IMR-90 (cell line): ENCODE measurements at regions not wholly inside any gene's neighbourhood (a gene's known extent, or its start where the extent isn't known, plus 50 kb on each side); places are given as distances from the start of the nearest gene placed in this dataset.

Experiments used
- ATAC-seq: fragments of 200-7000 bp; cut with Tn5 transposase; 2 replicates; pipeline ENCODE4 v1.9.1; 2020; ENCODE audit warnings: low read depth, mild to moderate bottlenecking, moderate library complexity
- BruUV-seq: library from RNA; stranded (reverse); fragments of 400-500 nt; replicated peaks from 2 replicates; lab custom pipeline; 2021; lab: Mats Ljungman, UMichigan
- CTCF ChIA-PET: fragments of 300-600 bp; formaldehyde crosslinking; extraction: SDS; loops from one replicate; lab custom pipeline; 2021; ENCODE audit warnings: antibody characterized with exemption; lab: Yijun Ruan, JAX
- POLR2A ChIA-PET: fragments of 300-600 bp; sonication (Branson Sonifier 250); formaldehyde crosslinking; loops from one replicate; lab custom pipeline; 2022; ENCODE audit warnings: antibody characterized with exemption; ENCODE audit not compliant: unreplicated experiment; lab: Charles Lee
- DNase-seq: peaks from one replicate; pipeline ENCODE4 v3.0.0; 2013
- H2AFZ ChIP-seq: replicated peaks from 2 replicates; pipeline ENCODE3; 2013; ENCODE audit warnings: low read length, mild to moderate bottlenecking; ENCODE audit not compliant: poor library complexity
- H2AK5ac ChIP-seq: 2 replicates; pipeline ENCODE4 v1.6.1; 2013; ENCODE audit warnings: low read depth, low read length, inconsistent platforms
- H2AK9ac ChIP-seq: replicated peaks from 2 replicates; pipeline ENCODE3; 2013; ENCODE audit warnings: mild to moderate bottlenecking, low read depth, low read length, moderate library complexity; ENCODE audit not compliant: poor library complexity
- H2BK120ac ChIP-seq: 2 replicates; pipeline ENCODE4 v1.6.1; 2013; ENCODE audit warnings: low read depth, low read length, inconsistent platforms
- H2BK15ac ChIP-seq: 3 replicates; pipeline ENCODE4 v1.6.1; 2013; ENCODE audit warnings: low read depth, low read length, inconsistent platforms
- H2BK20ac ChIP-seq: 2 replicates; pipeline ENCODE4 v1.6.1; 2013; ENCODE audit warnings: low read depth, mild to moderate bottlenecking, inconsistent platforms, low read length, moderate library complexity
- H2BK5ac ChIP-seq: 2 replicates; pipeline ENCODE4 v1.6.1; 2013; ENCODE audit warnings: mild to moderate bottlenecking, low read depth, low read length, inconsistent platforms; ENCODE audit not compliant: poor library complexity, severe bottlenecking
- H3K14ac ChIP-seq: replicated peaks from 2 replicates; pipeline ENCODE4 v1.6.1; 2013; ENCODE audit warnings: low read depth, low read length, inconsistent platforms
- H3K18ac ChIP-seq: 2 replicates; pipeline ENCODE4 v1.6.1; 2013; ENCODE audit warnings: low read depth, low read length, control low read depth
- H3K23ac ChIP-seq: 2 replicates; pipeline ENCODE4 v1.6.1; 2013; ENCODE audit warnings: low read depth, low read length, inconsistent platforms
- H3K27ac ChIP-seq: 2 replicates; pipeline ENCODE4 v1.5.1; 2013; ENCODE audit warnings: mild to moderate bottlenecking, control low read depth, low read length; ENCODE audit not compliant: insufficient read depth
- H3K27me3 ChIP-seq: 2 replicates; pipeline ENCODE4 v1.6.1; 2013; ENCODE audit warnings: low read length; ENCODE audit not compliant: control insufficient read depth, insufficient read depth
- H3K36me3 ChIP-seq: 2 replicates; pipeline ENCODE4 v1.6.1; 2013; ENCODE audit warnings: low read length, mixed read lengths; ENCODE audit not compliant: control insufficient read depth, insufficient read depth
- H3K4ac ChIP-seq: 2 replicates; pipeline ENCODE4 v1.6.1; 2013; ENCODE audit warnings: low read depth, low read length, inconsistent platforms
- H3K4me1 ChIP-seq: 2 replicates; pipeline ENCODE4 v1.6.1; 2013; ENCODE audit warnings: low read length, mixed read lengths; ENCODE audit not compliant: control insufficient read depth, insufficient read depth
- H3K4me2 ChIP-seq: 2 replicates; pipeline ENCODE4 v1.6.1; 2013; ENCODE audit warnings: low read depth, mild to moderate bottlenecking, control low read depth, low read length, moderate library complexity
- H3K4me3 ChIP-seq: 2 replicates; pipeline ENCODE4 v1.5.1; 2013; ENCODE audit warnings: low read depth, mild to moderate bottlenecking, control low read depth, low read length, moderate library complexity; ENCODE audit not compliant: insufficient read depth
- H3K56ac ChIP-seq: 2 replicates; pipeline ENCODE4 v1.6.1; 2013; ENCODE audit warnings: low read length, inconsistent platforms; ENCODE audit not compliant: insufficient read depth; ENCODE audit errors: extremely low read depth
- H3K79me1 ChIP-seq, 2 experiments: 2 replicates each; pipeline ENCODE4 v1.6.1; 2013; ENCODE audit warnings: low read length in 2 of 2, inconsistent platforms in 1 of 2, low read depth in 1 of 2
- H3K9ac ChIP-seq: 2 replicates; pipeline ENCODE4 v1.6.1; 2013; ENCODE audit warnings: low read depth, low read length, control low read depth
- H3K9me1 ChIP-seq: 2 replicates; pipeline ENCODE4 v1.6.1; 2013; ENCODE audit warnings: low read length, inconsistent platforms; ENCODE audit not compliant: insufficient read depth
- H3K9me3 ChIP-seq: 2 replicates; pipeline ENCODE4 v1.6.1; 2013; ENCODE audit warnings: low read length; ENCODE audit not compliant: control insufficient read depth, insufficient read depth
- H4K20me1 ChIP-seq: 2 replicates; pipeline ENCODE4 v1.6.1; 2013; ENCODE audit warnings: low read length, inconsistent platforms; ENCODE audit not compliant: insufficient read depth
- H4K5ac ChIP-seq: 2 replicates; pipeline ENCODE4 v1.6.1; 2013; ENCODE audit warnings: mild to moderate bottlenecking, low read depth, low read length, control low read depth
- H4K8ac ChIP-seq, 2 experiments: 2 replicates each; pipeline ENCODE4 v1.6.1; 2013; ENCODE audit warnings: low read depth in 2 of 2, low read length in 2 of 2, control low read depth in 1 of 2, inconsistent platforms in 1 of 2
- H4K91ac ChIP-seq: 2 replicates; pipeline ENCODE4 v1.6.1; 2013; ENCODE audit warnings: low read depth, low read length, inconsistent platforms; ENCODE audit not compliant: insufficient read depth
- BHLHE40 ChIP-seq: fragments of 150-350 bp; IDR thresholded peaks from 2 replicates; pipeline ENCODE4 v1.6.1; 2016; ENCODE audit warnings: mild to moderate bottlenecking, low read depth, low read length
- CEBPB ChIP-seq: IDR thresholded peaks from 2 replicates; pipeline ENCODE4 v1.6.1; 2012; ENCODE audit warnings: low read depth, low read length, improper control_type of control experiment
- CHD1 ChIP-seq: IDR thresholded peaks from 2 replicates; pipeline ENCODE4 v1.6.1; 2012; ENCODE audit warnings: low read depth, low read length, improper control_type of control experiment
- CTCF ChIP-seq: conservative IDR thresholded peaks from 2 replicates; pipeline ENCODE4 v1.5.1; 2012; ENCODE audit warnings: mild to moderate bottlenecking, low read depth, low read length, improper control_type of control experiment
- FOS ChIP-seq: fragments of 150-350 bp; IDR thresholded peaks from 2 replicates; pipeline ENCODE4 v1.6.1; 2016; ENCODE audit warnings: low read depth, low read length
- MAFK ChIP-seq: IDR thresholded peaks from 2 replicates; pipeline ENCODE4 v1.6.1; 2012; ENCODE audit warnings: low read depth, low read length, improper control_type of control experiment
- MXI1 ChIP-seq: IDR thresholded peaks from 2 replicates; pipeline ENCODE4 v1.6.1; 2012; ENCODE audit warnings: low read depth, mild to moderate bottlenecking, low read length, moderate library complexity, borderline replicate concordance
- NFE2L2 ChIP-seq: fragments of 150-350 bp; IDR thresholded peaks from 2 replicates; pipeline ENCODE4 v1.6.1; 2016; ENCODE audit warnings: low read depth, mild to moderate bottlenecking, low read length
- POLR2A ChIP-seq: IDR thresholded peaks from 2 replicates; pipeline ENCODE4 v1.6.1; 2012; ENCODE audit warnings: mild to moderate bottlenecking, low read depth, low read length
- RAD21 ChIP-seq: IDR thresholded peaks from 2 replicates; pipeline ENCODE4 v1.6.1; 2012; ENCODE audit warnings: low read length, improper control_type of control experiment
- RCOR1 ChIP-seq: IDR thresholded peaks from 2 replicates; pipeline ENCODE4 v1.6.1; 2012; ENCODE audit warnings: mild to moderate bottlenecking, low read length, improper control_type of control experiment; ENCODE audit not compliant: insufficient replicate concordance
- RFX5 ChIP-seq: IDR thresholded peaks from 2 replicates; pipeline ENCODE4 v1.8.0; 2012; ENCODE audit warnings: low read depth, mild to moderate bottlenecking, low read length, moderate library complexity
- SMC3 ChIP-seq: fragments of 150-350 bp; IDR thresholded peaks from 2 replicates; pipeline ENCODE4 v1.6.1; 2016; ENCODE audit warnings: low read depth, mild to moderate bottlenecking, antibody characterized with exemption, low read length, moderate library complexity
- USF2 ChIP-seq: fragments of 150-350 bp; IDR thresholded peaks from 2 replicates; pipeline ENCODE4 v1.6.1; 2017; ENCODE audit warnings: mild to moderate bottlenecking, antibody characterized with exemption, low read length, low read depth
- WGBS, 2 experiments: methylation state at CpG; one replicate each; pipeline versions ENCODE4 v1.1.5 to v1.1.7; 2013; ENCODE audit warnings: missing lambda C conversion rate in 2 of 2; ENCODE audit not compliant: insufficient read length in 1 of 2; ENCODE audit errors: extremely low coverage in 2 of 2; 5-methylcytosine and 5-hydroxymethylcytosine counted together
- dilution Hi-C: fragments of 300-500 bp; cut with HindIII; formaldehyde crosslinking; loops from one replicate; pipeline ENCODE4 v1.14.3; 2018; ENCODE audit warnings: low sequenced_read_pairs; ENCODE audit not compliant: unreplicated experiment
- in situ Hi-C: fragments of 300-500 bp; cut with MboI; formaldehyde crosslinking; loops from 3 replicates; pipeline ENCODE4 v1.14.3; 2019; ENCODE audit warnings: low sequenced_read_pairs, inconsistent platforms, mixed read lengths
- intact Hi-C: fragments of 100-400 bp; cut with micrococcal nuclease; formaldehyde crosslinking; loops from 2 replicates; pipeline ENCODE4 v1.10.0; 2022
- TF ChIP-seq, protein P1 (sequence below): fragments of 150-350 bp; IDR thresholded peaks from 2 replicates; pipeline ENCODE4 v1.6.1; 2016; ENCODE audit warnings: low read depth, mild to moderate bottlenecking, low read length, moderate library complexity, borderline replicate concordance

DNA sequence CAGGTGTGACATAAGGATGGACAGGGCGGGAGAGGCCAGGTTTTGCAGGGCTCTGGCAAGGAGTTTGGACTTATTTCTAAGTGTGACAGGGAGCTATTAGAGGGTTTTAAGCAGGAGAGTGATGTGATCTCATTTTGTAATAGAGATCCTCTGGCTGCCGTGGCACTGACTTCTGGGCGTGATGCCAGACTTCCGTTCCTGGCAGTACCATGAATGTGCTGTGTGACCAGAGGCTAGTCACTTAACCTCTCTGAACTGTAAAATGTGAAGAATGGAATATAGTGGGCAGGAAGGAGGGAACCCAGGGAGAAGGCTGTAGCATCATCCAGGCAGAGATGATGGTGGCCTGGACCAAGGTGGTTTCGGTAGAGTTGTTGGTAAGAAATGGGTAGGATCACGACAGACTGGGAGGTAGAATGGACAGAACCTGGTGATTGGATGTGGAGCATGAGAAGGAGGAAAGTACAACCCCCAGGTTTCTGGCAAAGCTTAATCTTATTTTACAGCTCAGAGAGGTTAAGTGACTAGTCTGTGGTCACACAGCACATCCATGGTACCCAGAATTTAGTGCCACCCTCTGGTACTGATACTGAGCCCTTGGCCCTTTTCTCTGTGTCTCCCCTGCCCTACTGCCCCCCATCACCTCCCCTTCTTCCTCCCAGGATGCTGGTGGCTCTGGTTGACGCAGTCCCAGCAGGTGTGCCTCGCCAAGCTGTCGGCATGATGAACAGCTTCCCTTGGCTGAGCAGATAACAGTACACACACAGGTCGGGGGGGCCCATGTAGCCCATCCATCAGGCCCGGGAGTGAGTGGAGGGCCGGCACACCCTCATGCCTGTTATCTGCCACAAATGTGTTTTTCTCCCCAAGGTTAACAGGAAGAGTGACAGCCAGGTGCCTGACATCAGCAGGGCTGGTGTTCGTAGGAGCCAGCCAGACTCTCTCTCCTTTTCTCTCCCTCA, 52.9 kb upstream of the CTNNBL1 start:
- Histone ChIP-seq H3K9me3 (no peaks in the 10 kb centered on the region), H4K91ac (no peak overlapping the region), H4K5ac (no peak overlapping the region), H2AK9ac (no peak overlapping the region), H3K18ac (no peak overlapping the region), H2AFZ (no peak overlapping the region), H3K23ac (no peak overlapping the region), H3K4me3 (no peak overlapping the region), H2BK5ac (no peak overlapping the region), H3K9ac (no peak overlapping the region), H3K36me3 (no peaks in the 10 kb centered on the region), H2AK5ac (no peak overlapping the region), H3K56ac (no peak overlapping the region), H3K27ac (no peak overlapping the region), H2BK15ac (no peak overlapping the region), H3K4ac (no peak overlapping the region), H4K8ac (no peak overlapping the region), H3K14ac (no peak overlapping the region), H3K9me1 (no peaks in the 10 kb centered on the region), H3K4me1 (no peaks in the 10 kb centered on the region), H3K79me1 (no peaks in the 10 kb centered on the region), H2BK20ac (no peak overlapping the region), H4K20me1 (no peaks in the 10 kb centered on the region; the same call in 1 of the 2 replicates), H2BK120ac (no peak overlapping the region), H3K27me3 (peaks cover 40% of the 10 kb centered on the region), H3K4me2 (no peak overlapping the region)
- CTCF ChIA-PET, result no interaction called here
- no peak for DNase-seq
- BruUV-seq, result no TSS peak
- no peak for ATAC-seq
- dilution Hi-C loops (no loop called here), intact Hi-C loops (no loop called here), in situ Hi-C loops (no loop called here)
- 77% methylated on average over 6 of the region's 13 CpGs; no CpG with 5 or more reads in 1 of the 2 experiments for WGBS, 2 experiments
- POLR2A ChIA-PET, result no interaction called here
- TF ChIP-seq MXI1 (no peak), CEBPB (no peak), RCOR1 (no peak), NFE2L2 (no peak), POLR2A (no peak), SMC3 (no peak), RAD21 (no peak), RFX5 (no peak), CHD1 (no peak), USF2 (no peak), MAFK (no peak), FOS (no peak), BHLHE40 (no peak), CTCF (no peak)
- TF ChIP-seq, protein P1, sequence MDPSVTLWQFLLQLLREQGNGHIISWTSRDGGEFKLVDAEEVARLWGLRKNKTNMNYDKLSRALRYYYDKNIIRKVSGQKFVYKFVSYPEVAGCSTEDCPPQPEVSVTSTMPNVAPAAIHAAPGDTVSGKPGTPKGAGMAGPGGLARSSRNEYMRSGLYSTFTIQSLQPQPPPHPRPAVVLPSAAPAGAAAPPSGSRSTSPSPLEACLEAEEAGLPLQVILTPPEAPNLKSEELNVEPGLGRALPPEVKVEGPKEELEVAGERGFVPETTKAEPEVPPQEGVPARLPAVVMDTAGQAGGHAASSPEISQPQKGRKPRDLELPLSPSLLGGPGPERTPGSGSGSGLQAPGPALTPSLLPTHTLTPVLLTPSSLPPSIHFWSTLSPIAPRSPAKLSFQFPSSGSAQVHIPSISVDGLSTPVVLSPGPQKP, result no peak
